GM12878 (cell line): ENCODE measurements at regions not wholly inside any gene's neighbourhood (a gene's known extent, or its start where the extent isn't known, plus 50 kb on each side); places are given as distances from the start of the nearest gene placed in this dataset.

Source experiments
- ATAC-seq: fragments of 200-7000 bp; cut with Tn5 transposase; 3 replicates; pipeline ENCODE4 v1.9.1; 2020; ENCODE audit warnings: mild to moderate bottlenecking, moderate library complexity
- BruUV-seq: library from RNA; stranded (reverse); fragments of 400-500 nt; replicated peaks from 2 replicates; lab custom pipeline; 2021; lab: Mats Ljungman, UMichigan
- CTCF ChIA-PET: fragments of 300-600 bp; sonication (Branson Sonifier 250); formaldehyde crosslinking; extraction: SDS; loops from one replicate; lab custom pipeline; 2021; ENCODE audit warnings: inconsistent platforms; lab: Yijun Ruan, JAX
- POLR2A ChIA-PET: fragments of 350-600 bp; formaldehyde crosslinking; extraction: SDS; loops from one replicate; lab custom pipeline; 2021; ENCODE audit warnings: inconsistent platforms; lab: Charles Lee
- RAD21 ChIA-PET: fragments of 300-600 bp; sonication (Branson Sonifier 250); formaldehyde crosslinking; loops from one replicate; lab custom pipeline; 2023; ENCODE audit warnings: antibody characterized with exemption; ENCODE audit not compliant: unreplicated experiment; lab: Charles Lee
- SMC1A ChIA-PET: fragments of 300-600 bp; sonication (Branson Sonifier 250); formaldehyde crosslinking; loops from one replicate; lab custom pipeline; 2023; ENCODE audit not compliant: unreplicated experiment, uncharacterized antibody; lab: Charles Lee
- DNase-seq: peaks from one replicate; pipeline ENCODE4 v3.0.0-alpha.2; 2011; ENCODE audit warnings: low read depth, low spot score
- FAIRE-seq: peaks from 3 replicates; lab custom pipeline; 2011; peaks lifted over from hg19 to GRCh38; lab: Jason Lieb, UNC
- H2AFZ ChIP-seq: 2 replicates; pipeline ENCODE4 v1.6.0; 2011; ENCODE audit warnings: low read depth, low read length, control low read depth; ENCODE audit not compliant: control insufficient read depth
- H3K27ac ChIP-seq: 2 replicates; pipeline ENCODE4 v1.5.1; 2011; ENCODE audit warnings: control low read depth; ENCODE audit not compliant: control insufficient read depth, insufficient read depth
- H3K27me3 ChIP-seq, 2 experiments: replicated peaks in 1 of 2; 2 replicates each; pipeline versions ENCODE4 v1.6.0 to v1.6.1; 2011; ENCODE audit warnings: low read length in 1 of 2; ENCODE audit not compliant: control insufficient read depth in 2 of 2, insufficient read depth in 2 of 2
- H3K36me3 ChIP-seq, 2 experiments: 2 replicates each; pipeline ENCODE4 v1.5.1; 2011; ENCODE audit warnings: low read length in 1 of 2; ENCODE audit not compliant: control insufficient read depth in 2 of 2, insufficient read depth in 2 of 2
- H3K4me1 ChIP-seq: 2 replicates; pipeline ENCODE4 v1.6.1; 2011; ENCODE audit warnings: mild to moderate bottlenecking, low read length, moderate library complexity, mixed read lengths; ENCODE audit not compliant: control insufficient read depth, insufficient read depth
- H3K4me2 ChIP-seq: 2 replicates; pipeline ENCODE4 v1.6.0; 2011; ENCODE audit warnings: control low read depth; ENCODE audit not compliant: control insufficient read depth, insufficient read depth
- H3K4me3 ChIP-seq: fragments of 200-600 bp; sonication (generic); 2 replicates; pipeline ENCODE4 v1.5.1; 2016
- H3K79me2 ChIP-seq: 2 replicates; pipeline ENCODE4 v1.6.0; 2011; ENCODE audit warnings: low read length; ENCODE audit not compliant: control insufficient read depth, insufficient read depth
- H3K9ac ChIP-seq: 2 replicates; pipeline ENCODE4 v1.8.0; 2011; ENCODE audit warnings: low read length, control low read depth, mixed read lengths; ENCODE audit not compliant: control insufficient read depth, insufficient read depth
- H3K9me3 ChIP-seq: replicated peaks from 3 replicates; pipeline ENCODE4 v1.5.1; 2011; ENCODE audit warnings: mild to moderate bottlenecking, low read length; ENCODE audit not compliant: control insufficient read depth, insufficient read depth
- H4K20me1 ChIP-seq: 2 replicates; pipeline ENCODE4 v1.6.0; 2011; ENCODE audit not compliant: control insufficient read depth, insufficient read depth
- ASH2L ChIP-seq: fragments of 300-600, 200-600 bp; sonication (generic); IDR thresholded peaks from 2 replicates; pipeline ENCODE4 v1.6.1; 2017; ENCODE audit warnings: low read depth, mild to moderate bottlenecking, borderline replicate concordance
- BCL11A ChIP-seq: IDR thresholded peaks from 2 replicates; pipeline ENCODE4 v1.6.1; 2011; ENCODE audit warnings: low read depth, low read length
- BMI1 ChIP-seq: fragments of 450-650 bp; IDR thresholded peaks from 2 replicates; pipeline ENCODE4 v1.6.1; 2016; ENCODE audit warnings: mild to moderate bottlenecking, moderate library complexity, borderline replicate concordance
- FOXK2 ChIP-seq: fragments of 450-650 bp; IDR thresholded peaks from 2 replicates; pipeline ENCODE4 v1.6.1; 2017; ENCODE audit warnings: mild to moderate bottlenecking, moderate library complexity
- NFXL1 ChIP-seq: fragments of 450-650 bp; IDR thresholded peaks from 2 replicates; pipeline ENCODE4 v1.6.1; 2017; ENCODE audit warnings: antibody characterized with exemption, mild to moderate bottlenecking, borderline replicate concordance
- RELA ChIP-seq: fragments of 450-650 bp; IDR thresholded peaks from 2 replicates; pipeline ENCODE4 v1.8.0; 2014; ENCODE audit warnings: borderline replicate concordance; ENCODE audit not compliant: partially characterized antibody
- SIX5 ChIP-seq: IDR thresholded peaks from 2 replicates; pipeline ENCODE4 v1.6.1; 2011; ENCODE audit warnings: mild to moderate bottlenecking, low read depth, low read length, moderate library complexity; ENCODE audit not compliant: severe bottlenecking
- TBL1XR1 ChIP-seq: IDR thresholded peaks from 2 replicates; pipeline ENCODE4 v1.6.1; 2012; ENCODE audit warnings: low read depth, low read length, improper control_type of control experiment
- WGBS: methylation state at CpG from one replicate; pipeline ENCODE4 v1.1.6; 2016; ENCODE audit warnings: low lambda C conversion rate; ENCODE audit not compliant: insufficient replicate concordance, insufficient coverage; ENCODE audit errors: missing lambda C conversion rate; 5-methylcytosine and 5-hydroxymethylcytosine counted together
- in situ Hi-C: fragments of 300-500 bp; cut with MboI; formaldehyde crosslinking; loops from 9 replicates; pipeline ENCODE4 v1.14.3; 2018; ENCODE audit warnings: mixed read lengths
- intact Hi-C: fragments of 100-400 bp; cut with micrococcal nuclease; formaldehyde crosslinking; loops from one replicate; pipeline ENCODE4 v1.14.2; 2022; ENCODE audit not compliant: unreplicated experiment
- TF ChIP-seq, protein P1 (sequence below): fragments of 450-650 bp; IDR thresholded peaks from 2 replicates; pipeline ENCODE4 v1.6.1; 2017; ENCODE audit warnings: mild to moderate bottlenecking, moderate library complexity
- TF ChIP-seq, protein P2 (sequence below): fragments of 450-650 bp; conservative IDR thresholded peaks from 2 replicates; pipeline ENCODE4 v1.6.1; 2017; ENCODE audit warnings: mild to moderate bottlenecking, moderate library complexity

DNA sequence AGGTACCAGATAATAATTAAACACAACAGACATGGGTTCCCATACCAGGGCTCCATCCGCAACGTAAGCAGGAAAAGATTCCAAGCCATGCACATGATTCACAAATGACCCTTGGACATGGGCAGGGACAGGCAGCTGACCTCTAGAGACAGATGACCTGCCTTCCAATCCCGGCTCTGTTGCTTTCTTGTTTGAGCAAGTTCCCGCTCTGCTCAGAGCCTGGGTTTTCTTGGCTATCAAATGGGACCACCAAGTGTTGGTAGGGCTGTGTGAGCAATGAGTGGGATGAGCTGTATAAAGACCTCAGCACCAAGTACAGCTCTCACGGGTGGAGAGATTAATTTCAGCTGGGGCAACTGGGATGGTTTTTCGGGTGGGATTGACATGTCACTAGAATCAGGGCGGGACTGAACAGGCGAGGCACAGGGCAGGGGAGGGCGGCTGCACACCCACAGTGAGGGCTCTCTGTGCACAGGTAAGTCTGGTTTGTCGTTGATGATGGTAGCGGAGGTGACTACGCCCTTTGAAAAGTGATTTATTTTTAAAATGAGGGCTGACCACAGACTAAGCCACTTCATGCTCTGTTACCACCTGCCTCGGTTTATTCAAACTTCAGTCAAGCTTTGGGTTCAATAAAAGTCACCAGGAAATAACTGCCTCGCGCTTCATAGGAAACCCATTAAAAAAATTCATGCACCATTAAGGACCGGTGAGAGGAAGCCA, 57.5 kb upstream of the IFFO2 start:
- DNase-seq (no peak), FAIRE-seq (no peak), ATAC-seq (no peak)
- Histone ChIP-seq H3K79me2 (no peaks in the 10 kb centered on the region), H3K4me1 (peaks cover 6% of the 10 kb centered on the region), H3K4me2 (no peak overlapping the region), H3K27me3 (no peaks in the 10 kb centered on the region; a peak in 2 of 4 replicates), H3K9ac (no peak overlapping the region), H4K20me1 (no peaks in the 10 kb centered on the region), H3K27ac (no peak overlapping the region), H3K36me3 (no peaks in the 10 kb centered on the region), H3K9me3 (no peaks in the 10 kb centered on the region), H2AFZ (no peak overlapping the region), H3K4me3 (no peak overlapping the region)
- SMC1A ChIA-PET, result no interaction called here
- intact Hi-C loops, result no loop called here
- RAD21 ChIA-PET, result no interaction called here
- TF ChIP-seq TBL1XR1 (no peak), NFXL1 (no peak), FOXK2 (no peak)
- in situ Hi-C loops, result no loop called here
- CTCF ChIA-PET, result no interaction called here
- POLR2A ChIA-PET, result no interaction called here
- WGBS, result 26% methylated on average over 16 of the region's 16 CpGs
- BruUV-seq, result no TSS peak

DNA sequence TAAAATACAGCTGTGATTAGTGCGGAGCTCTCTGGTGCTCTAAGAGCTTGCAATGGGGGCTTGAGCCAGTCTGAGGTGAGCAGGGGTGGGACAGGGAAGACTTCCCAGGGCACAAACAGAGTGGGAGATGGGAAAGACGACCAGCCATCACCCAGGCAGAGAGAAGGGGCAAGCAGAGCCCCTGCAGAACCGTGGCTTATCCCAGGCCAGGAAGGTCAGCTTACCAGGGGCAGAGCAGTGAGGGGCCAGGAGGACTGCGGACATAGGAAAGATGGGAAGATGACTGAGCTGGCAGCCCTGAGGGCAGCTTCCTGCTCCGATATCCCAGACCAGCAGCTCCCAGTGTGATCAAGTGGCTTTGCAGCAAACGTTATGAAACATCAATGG, 55.4 kb upstream of the IFFO2 start:
- no peak overlapping the region for H3K27ac ChIP-seq
- in situ Hi-C loops, result no loop called here
- RAD21 ChIA-PET, result no interaction called here
- no peak overlapping the region for H3K4me2 ChIP-seq
- no TSS peak for BruUV-seq
- ATAC-seq, result no peak
- no peaks in the 10 kb centered on the region for H3K9me3 ChIP-seq
- no peak overlapping the region for H3K9ac ChIP-seq
- POLR2A ChIA-PET, result interaction anchor here (1.0 kb wide), 1 partner anchor 50 kb away, joined by 3 read pairs; no protein-coding TSS in a partner anchor
- peaks cover 6% of the 10 kb centered on the region for H3K4me1 ChIP-seq
- WGBS, result 48% methylated on average over 5 of the region's 6 CpGs
- no peak overlapping the region for H3K4me3 ChIP-seq
- H2AFZ ChIP-seq, result no peak overlapping the region
- no peaks in the 10 kb centered on the region; a peak in 2 of 4 replicates for H3K27me3 ChIP-seq
- FAIRE-seq, result no peak
- CTCF ChIA-PET, result interaction anchor here (1.5 to 2.6 kb wide), 3 partner anchors 39 to 105 kb away, joined by 3 to 12 read pairs (median 3); no protein-coding TSS in a partner anchor
- intact Hi-C loops, result loop anchor here (1.0 kb wide), 1 partner anchor 56 kb away; the partner anchor contains the start of gene IFFO2
- SMC1A ChIA-PET, result interaction anchor here (0.7 to 1.2 kb wide), 2 partner anchors 67 to 102 kb away, joined by 3 read pairs; no protein-coding TSS in a partner anchor
- DNase-seq, result no peak
- H4K20me1 ChIP-seq, result no peaks in the 10 kb centered on the region
- no peaks in the 10 kb centered on the region for H3K79me2 ChIP-seq
- H3K36me3 ChIP-seq, result no peaks in the 10 kb centered on the region
- TF ChIP-seq, protein P1, sequence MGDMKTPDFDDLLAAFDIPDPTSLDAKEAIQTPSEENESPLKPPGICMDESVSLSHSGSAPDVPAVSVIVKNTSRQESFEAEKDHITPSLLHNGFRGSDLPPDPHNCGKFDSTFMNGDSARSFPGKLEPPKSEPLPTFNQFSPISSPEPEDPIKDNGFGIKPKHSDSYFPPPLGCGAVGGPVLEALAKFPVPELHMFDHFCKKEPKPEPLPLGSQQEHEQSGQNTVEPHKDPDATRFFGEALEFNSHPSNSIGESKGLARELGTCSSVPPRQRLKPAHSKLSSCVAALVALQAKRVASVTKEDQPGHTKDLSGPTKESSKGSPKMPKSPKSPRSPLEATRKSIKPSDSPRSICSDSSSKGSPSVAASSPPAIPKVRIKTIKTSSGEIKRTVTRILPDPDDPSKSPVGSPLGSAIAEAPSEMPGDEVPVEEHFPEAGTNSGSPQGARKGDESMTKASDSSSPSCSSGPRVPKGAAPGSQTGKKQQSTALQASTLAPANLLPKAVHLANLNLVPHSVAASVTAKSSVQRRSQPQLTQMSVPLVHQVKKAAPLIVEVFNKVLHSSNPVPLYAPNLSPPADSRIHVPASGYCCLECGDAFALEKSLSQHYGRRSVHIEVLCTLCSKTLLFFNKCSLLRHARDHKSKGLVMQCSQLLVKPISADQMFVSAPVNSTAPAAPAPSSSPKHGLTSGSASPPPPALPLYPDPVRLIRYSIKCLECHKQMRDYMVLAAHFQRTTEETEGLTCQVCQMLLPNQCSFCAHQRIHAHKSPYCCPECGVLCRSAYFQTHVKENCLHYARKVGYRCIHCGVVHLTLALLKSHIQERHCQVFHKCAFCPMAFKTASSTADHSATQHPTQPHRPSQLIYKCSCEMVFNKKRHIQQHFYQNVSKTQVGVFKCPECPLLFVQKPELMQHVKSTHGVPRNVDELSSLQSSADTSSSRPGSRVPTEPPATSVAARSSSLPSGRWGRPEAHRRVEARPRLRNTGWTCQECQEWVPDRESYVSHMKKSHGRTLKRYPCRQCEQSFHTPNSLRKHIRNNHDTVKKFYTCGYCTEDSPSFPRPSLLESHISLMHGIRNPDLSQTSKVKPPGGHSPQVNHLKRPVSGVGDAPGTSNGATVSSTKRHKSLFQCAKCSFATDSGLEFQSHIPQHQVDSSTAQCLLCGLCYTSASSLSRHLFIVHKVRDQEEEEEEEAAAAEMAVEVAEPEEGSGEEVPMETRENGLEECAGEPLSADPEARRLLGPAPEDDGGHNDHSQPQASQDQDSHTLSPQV, result no peak
- TF ChIP-seq SIX5, result no peak
- no peak for TF ChIP-seq BCL11A
- no peak for TF ChIP-seq RELA
- TF ChIP-seq, protein P2, sequence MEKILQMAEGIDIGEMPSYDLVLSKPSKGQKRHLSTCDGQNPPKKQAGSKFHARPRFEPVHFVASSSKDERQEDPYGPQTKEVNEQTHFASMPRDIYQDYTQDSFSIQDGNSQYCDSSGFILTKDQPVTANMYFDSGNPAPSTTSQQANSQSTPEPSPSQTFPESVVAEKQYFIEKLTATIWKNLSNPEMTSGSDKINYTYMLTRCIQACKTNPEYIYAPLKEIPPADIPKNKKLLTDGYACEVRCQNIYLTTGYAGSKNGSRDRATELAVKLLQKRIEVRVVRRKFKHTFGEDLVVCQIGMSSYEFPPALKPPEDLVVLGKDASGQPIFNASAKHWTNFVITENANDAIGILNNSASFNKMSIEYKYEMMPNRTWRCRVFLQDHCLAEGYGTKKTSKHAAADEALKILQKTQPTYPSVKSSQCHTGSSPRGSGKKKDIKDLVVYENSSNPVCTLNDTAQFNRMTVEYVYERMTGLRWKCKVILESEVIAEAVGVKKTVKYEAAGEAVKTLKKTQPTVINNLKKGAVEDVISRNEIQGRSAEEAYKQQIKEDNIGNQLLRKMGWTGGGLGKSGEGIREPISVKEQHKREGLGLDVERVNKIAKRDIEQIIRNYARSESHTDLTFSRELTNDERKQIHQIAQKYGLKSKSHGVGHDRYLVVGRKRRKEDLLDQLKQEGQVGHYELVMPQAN, result no peak
- no peak for TF ChIP-seq BMI1
- TF ChIP-seq ASH2L, result no peak
